Sigmoid colon (tissue), 4 donors: ENCODE measurements at regions not wholly inside any gene's neighbourhood (a gene's known extent, or its start where the extent isn't known, plus 50 kb on each side); places are given as distances from the start of the nearest gene placed in this dataset.

Source experiments
- EP300 ChIP-seq, 4 donors: sonication (generic); formaldehyde crosslinking; IDR thresholded peaks; one replicate each; pipeline ENCODE4 v1.6.1; 2017; ENCODE audit warnings: antibody characterized with exemption in 4 of 4
- POLR2A ChIP-seq, 2 donors: fragments of 450-650 bp; IDR thresholded peaks; one replicate each; pipeline ENCODE4 v1.6.1; 2016; ENCODE audit warnings: antibody characterized with exemption in 2 of 2, mild to moderate bottlenecking in 2 of 2, moderate library complexity in 2 of 2
- POLR2AphosphoS5 ChIP-seq, 4 donors: sonication (generic); formaldehyde crosslinking; IDR thresholded peaks; one replicate each; pipeline ENCODE4 v1.6.1; 2017; ENCODE audit warnings: antibody characterized with exemption in 4 of 4
- TF ChIP-seq, protein P1 (sequence below), 4 experiments: fragments of 450-650 bp in 3 of 4; fragments of 200-600 bp in 1 of 4; IDR thresholded peaks; one replicate each; pipeline ENCODE4 v1.5.1; 2016 to 2019; ENCODE audit warnings: antibody characterized with exemption in 4 of 4, mild to moderate bottlenecking in 3 of 4, moderate library complexity in 2 of 4

DNA sequence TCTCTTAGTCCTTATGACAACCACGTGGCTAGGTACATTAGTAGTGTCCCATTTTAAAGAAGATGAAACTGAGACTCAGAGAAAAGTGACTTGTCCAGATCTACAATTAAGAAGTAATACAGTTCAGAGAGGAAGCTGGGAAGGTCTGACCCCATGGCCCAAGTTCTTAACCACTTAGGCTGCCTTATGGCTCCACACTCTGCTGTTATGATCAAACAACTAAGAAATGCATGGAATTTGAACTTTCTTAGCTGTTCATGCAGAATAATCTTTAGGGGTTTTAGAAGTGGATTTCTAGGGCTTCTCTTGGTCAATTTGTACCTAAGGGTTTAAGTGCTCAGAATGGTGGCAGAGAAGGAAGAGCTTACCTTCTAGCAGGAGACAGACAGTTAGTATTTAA is 128.0 kb upstream of the MSX2 start:
- TF ChIP-seq, protein P1, sequence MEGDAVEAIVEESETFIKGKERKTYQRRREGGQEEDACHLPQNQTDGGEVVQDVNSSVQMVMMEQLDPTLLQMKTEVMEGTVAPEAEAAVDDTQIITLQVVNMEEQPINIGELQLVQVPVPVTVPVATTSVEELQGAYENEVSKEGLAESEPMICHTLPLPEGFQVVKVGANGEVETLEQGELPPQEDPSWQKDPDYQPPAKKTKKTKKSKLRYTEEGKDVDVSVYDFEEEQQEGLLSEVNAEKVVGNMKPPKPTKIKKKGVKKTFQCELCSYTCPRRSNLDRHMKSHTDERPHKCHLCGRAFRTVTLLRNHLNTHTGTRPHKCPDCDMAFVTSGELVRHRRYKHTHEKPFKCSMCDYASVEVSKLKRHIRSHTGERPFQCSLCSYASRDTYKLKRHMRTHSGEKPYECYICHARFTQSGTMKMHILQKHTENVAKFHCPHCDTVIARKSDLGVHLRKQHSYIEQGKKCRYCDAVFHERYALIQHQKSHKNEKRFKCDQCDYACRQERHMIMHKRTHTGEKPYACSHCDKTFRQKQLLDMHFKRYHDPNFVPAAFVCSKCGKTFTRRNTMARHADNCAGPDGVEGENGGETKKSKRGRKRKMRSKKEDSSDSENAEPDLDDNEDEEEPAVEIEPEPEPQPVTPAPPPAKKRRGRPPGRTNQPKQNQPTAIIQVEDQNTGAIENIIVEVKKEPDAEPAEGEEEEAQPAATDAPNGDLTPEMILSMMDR (IDR thresholded peaks at IDR 0.05), result no peak
- TF ChIP-seq POLR2AphosphoS5 (IDR thresholded peaks at IDR 0.05) (no peak), EP300 (IDR thresholded peaks at IDR 0.05) (no peak), POLR2A (IDR thresholded peaks at IDR 0.05) (no peak)
